Endothelial cell of umbilical vein (primary cell): ENCODE measurements at regions not wholly inside any gene's neighbourhood (a gene's known extent, or its start where the extent isn't known, plus 50 kb on each side); places are given as distances from the start of the nearest gene placed in this dataset.

Experiments used
- BruUV-seq: library from RNA; stranded (reverse); fragments of 400-500 nt; replicated peaks from 2 replicates; lab custom pipeline; 2021; lab: Mats Ljungman, UMichigan
- CTCF ChIA-PET: fragments of 300-600, 350-600 bp; sonication (Branson Sonifier 250); formaldehyde crosslinking; loops from one replicate; lab custom pipeline; 2021; ENCODE audit warnings: antibody characterized with exemption, inconsistent platforms; lab: Charles Lee
- POLR2A ChIA-PET: fragments of 300-600, 350-600 bp; sonication (Branson Sonifier 250); formaldehyde crosslinking; loops from one replicate; lab custom pipeline; 2021; ENCODE audit warnings: antibody characterized with exemption, inconsistent platforms; lab: Charles Lee
- DNase-seq: peaks from one replicate; pipeline ENCODE4 v3.0.0-alpha.2; 2011; ENCODE audit warnings: low read depth, low spot score
- FAIRE-seq: peaks from 2 replicates; lab custom pipeline; 2011; peaks lifted over from hg19 to GRCh38; lab: Jason Lieb, UNC
- H2AFZ ChIP-seq: 2 replicates; pipeline ENCODE4 v1.6.0; 2012; ENCODE audit warnings: low read depth, low read length, control low read depth, inconsistent platforms
- H3K27ac ChIP-seq: 2 replicates; pipeline ENCODE4 v1.5.1; 2011; ENCODE audit warnings: low read depth, mild to moderate bottlenecking, control low read depth, low read length, moderate library complexity; ENCODE audit not compliant: insufficient read depth
- H3K27me3 ChIP-seq, 2 experiments: 2 replicates each; pipeline versions ENCODE4 v1.6.0 to v1.6.1; 2011; ENCODE audit warnings: low read length in 2 of 2, mixed read lengths in 1 of 2; ENCODE audit not compliant: control insufficient read depth in 2 of 2, insufficient read depth in 2 of 2
- H3K36me3 ChIP-seq, 2 experiments: 2 replicates in 1 of 2; 3 replicates in 1 of 2; pipeline ENCODE4 v1.5.1; 2011; ENCODE audit warnings: low read length in 2 of 2, mild to moderate bottlenecking in 1 of 2, moderate library complexity in 1 of 2; ENCODE audit not compliant: control insufficient read depth in 2 of 2, insufficient read depth in 2 of 2; ENCODE audit errors: extremely low read depth in 1 of 2
- H3K4me1 ChIP-seq: 3 replicates; pipeline ENCODE4 v1.5.1; 2011; ENCODE audit warnings: mild to moderate bottlenecking, low read length; ENCODE audit not compliant: control insufficient read depth, insufficient read depth; ENCODE audit errors: extremely low read depth
- H3K4me2 ChIP-seq: 2 replicates; pipeline ENCODE4 v1.6.1; 2011; ENCODE audit warnings: low read length, control low read depth, mixed read lengths; ENCODE audit not compliant: insufficient read depth
- H3K4me3 ChIP-seq, 3 experiments: fragments of 200-600 bp in 1 of 3; sonication (generic), shearing (Covaris generic) in 1 of 3; replicated peaks in 1 of 3; 2 replicates each; pipeline ENCODE4 v1.5.1; 2011 to 2016; ENCODE audit warnings: control low read depth in 3 of 3, low read length in 3 of 3, mild to moderate bottlenecking in 2 of 3, inconsistent platforms in 1 of 3, low read depth in 1 of 3, moderate library complexity in 1 of 3; ENCODE audit not compliant: insufficient read depth in 1 of 3
- H3K79me2 ChIP-seq: 2 replicates; pipeline ENCODE4 v1.6.0; 2012; ENCODE audit warnings: low read length, inconsistent platforms; ENCODE audit not compliant: control insufficient read depth, insufficient read depth
- H3K9ac ChIP-seq: replicated peaks from 2 replicates; pipeline ENCODE3; 2011; ENCODE audit warnings: low read length, control low read depth; ENCODE audit not compliant: insufficient read depth; ENCODE audit errors: extremely low read depth
- H3K9me1 ChIP-seq: replicated peaks from 3 replicates; pipeline ENCODE4 v1.6.0; 2011; ENCODE audit warnings: mild to moderate bottlenecking, low read length; ENCODE audit not compliant: control insufficient read depth, insufficient read depth; ENCODE audit errors: extremely low read depth
- H3K9me3 ChIP-seq: replicated peaks from 2 replicates; pipeline ENCODE4 v1.5.1; 2012; ENCODE audit warnings: low read length, inconsistent platforms; ENCODE audit not compliant: control insufficient read depth, insufficient read depth
- H4K20me1 ChIP-seq: replicated peaks from 2 replicates; pipeline ENCODE3; 2011; ENCODE audit warnings: mild to moderate bottlenecking, low read length; ENCODE audit not compliant: control insufficient read depth, insufficient read depth; ENCODE audit errors: extremely low read depth
- EZH2 ChIP-seq: IDR thresholded peaks from 2 replicates; pipeline ENCODE4 v1.6.1; 2012; ENCODE audit warnings: borderline replicate concordance, low read depth, mild to moderate bottlenecking, moderate library complexity, low read length, inconsistent platforms; ENCODE audit not compliant: severe bottlenecking
- FOS ChIP-seq: IDR thresholded peaks from 2 replicates; pipeline ENCODE4 v1.6.1; 2011; ENCODE audit warnings: mild to moderate bottlenecking, low read length, moderate library complexity, borderline replicate concordance; ENCODE audit not compliant: insufficient read depth
- GATA2 ChIP-seq: IDR thresholded peaks from 2 replicates; pipeline ENCODE4 v1.7.0; 2011; ENCODE audit warnings: low read depth, mild to moderate bottlenecking, moderate library complexity, mixed read lengths, low read length; ENCODE audit not compliant: insufficient read length, insufficient read depth
- JUN ChIP-seq: IDR thresholded peaks from 2 replicates; pipeline ENCODE4 v1.6.1; 2011; ENCODE audit warnings: borderline replicate concordance, low read depth; ENCODE audit not compliant: insufficient read length, insufficient read depth
- MYC ChIP-seq: IDR thresholded peaks from one replicate; pipeline ENCODE4 v1.6.1; 2011; ENCODE audit warnings: mild to moderate bottlenecking, low read depth, low read length
- POLR2A ChIP-seq: IDR thresholded peaks from 2 replicates; pipeline ENCODE4 v1.6.1; 2012; ENCODE audit warnings: low read depth, mild to moderate bottlenecking, control low read depth, low read length
- POLR2AphosphoS5 ChIP-seq: IDR thresholded peaks from 2 replicates; pipeline ENCODE4 v1.6.1; 2012; ENCODE audit warnings: low read depth, mild to moderate bottlenecking, control low read depth, low read length, moderate library complexity; ENCODE audit not compliant: insufficient read depth
- dilution Hi-C: fragments of 300-500 bp; cut with MboI; formaldehyde crosslinking; loops from one replicate; pipeline ENCODE4 v1.15.0; 2019; ENCODE audit warnings: low sequenced_read_pairs; ENCODE audit not compliant: extremely low pct_ligation_motif_present
- intact Hi-C: fragments of 100-400 bp; cut with micrococcal nuclease; formaldehyde crosslinking; loops from one replicate; pipeline ENCODE4 v1.10.0; 2022
- TF ChIP-seq, protein P1 (sequence below), 2 donors: IDR thresholded peaks; 1 replicate in 1 of 2; 2 replicates in 1 of 2; pipeline ENCODE4 v1.5.1; 2011; ENCODE audit warnings: low read length in 2 of 2, mild to moderate bottlenecking in 2 of 2, moderate library complexity in 2 of 2, control low read depth in 1 of 2, inconsistent platforms in 1 of 2, low read depth in 1 of 2; ENCODE audit not compliant: insufficient read depth in 1 of 2; ENCODE audit errors: extremely low read depth in 1 of 2
- TF ChIP-seq, protein P2 (sequence below): IDR thresholded peaks from 2 replicates; pipeline ENCODE4 v1.6.1; 2011; ENCODE audit not compliant: insufficient read depth, insufficient read length

DNA sequence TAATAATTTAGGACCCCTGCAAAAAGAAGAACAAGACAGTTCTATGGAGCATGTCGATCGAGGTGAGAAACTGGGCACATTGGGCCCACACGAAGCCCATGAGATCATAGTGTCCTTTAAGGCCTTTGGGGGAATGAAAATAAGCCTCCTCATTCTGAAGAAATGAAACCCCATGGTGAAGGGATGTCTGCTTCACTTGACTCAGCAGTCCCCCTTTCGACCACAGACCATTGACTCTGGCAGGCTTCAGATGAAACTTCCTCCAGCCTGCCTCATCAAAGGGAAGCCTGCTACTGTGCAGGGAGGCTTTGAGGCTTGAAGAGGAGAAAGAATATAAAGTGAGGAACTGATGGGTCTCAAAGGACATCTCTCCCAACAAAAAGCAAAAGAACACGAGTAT is 144.2 kb upstream of the FBXL4 start:
- H3K4me2 ChIP-seq, result no peak overlapping the region
- BruUV-seq, result no TSS peak
- dilution Hi-C loops (no loop called here), intact Hi-C loops (no loop called here)
- H3K9me3 ChIP-seq, result no peaks in the 10 kb centered on the region
- no peaks in the 10 kb centered on the region for H3K79me2 ChIP-seq
- no peak for DNase-seq
- TF ChIP-seq JUN (no peak), FOS (no peak), POLR2AphosphoS5 (no peak), MYC (no peak), EZH2 (no peak), POLR2A (no peak), GATA2 (no peak)
- TF ChIP-seq, protein P1, sequence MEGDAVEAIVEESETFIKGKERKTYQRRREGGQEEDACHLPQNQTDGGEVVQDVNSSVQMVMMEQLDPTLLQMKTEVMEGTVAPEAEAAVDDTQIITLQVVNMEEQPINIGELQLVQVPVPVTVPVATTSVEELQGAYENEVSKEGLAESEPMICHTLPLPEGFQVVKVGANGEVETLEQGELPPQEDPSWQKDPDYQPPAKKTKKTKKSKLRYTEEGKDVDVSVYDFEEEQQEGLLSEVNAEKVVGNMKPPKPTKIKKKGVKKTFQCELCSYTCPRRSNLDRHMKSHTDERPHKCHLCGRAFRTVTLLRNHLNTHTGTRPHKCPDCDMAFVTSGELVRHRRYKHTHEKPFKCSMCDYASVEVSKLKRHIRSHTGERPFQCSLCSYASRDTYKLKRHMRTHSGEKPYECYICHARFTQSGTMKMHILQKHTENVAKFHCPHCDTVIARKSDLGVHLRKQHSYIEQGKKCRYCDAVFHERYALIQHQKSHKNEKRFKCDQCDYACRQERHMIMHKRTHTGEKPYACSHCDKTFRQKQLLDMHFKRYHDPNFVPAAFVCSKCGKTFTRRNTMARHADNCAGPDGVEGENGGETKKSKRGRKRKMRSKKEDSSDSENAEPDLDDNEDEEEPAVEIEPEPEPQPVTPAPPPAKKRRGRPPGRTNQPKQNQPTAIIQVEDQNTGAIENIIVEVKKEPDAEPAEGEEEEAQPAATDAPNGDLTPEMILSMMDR (IDR thresholded peaks at IDR 0.05; ENCODE audit: extremely low read depth in 1 of 2, insufficient read depth in 1 of 2, low read depth in 1 of 2, low read length in 2 of 2), result no peak
- TF ChIP-seq, protein P2, sequence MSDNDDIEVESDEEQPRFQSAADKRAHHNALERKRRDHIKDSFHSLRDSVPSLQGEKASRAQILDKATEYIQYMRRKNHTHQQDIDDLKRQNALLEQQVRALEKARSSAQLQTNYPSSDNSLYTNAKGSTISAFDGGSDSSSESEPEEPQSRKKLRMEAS, result no peak
- H2AFZ ChIP-seq, result no peak overlapping the region
- H4K20me1 ChIP-seq, result no peaks in the 10 kb centered on the region
- ChIA-PET CTCF (no interaction called here), POLR2A (interaction anchor here (0.6 kb wide), 1 partner anchor 1777 kb away, joined by 3 read pairs; no protein-coding TSS in a partner anchor)
- no peaks in the 10 kb centered on the region for H3K9me1 ChIP-seq
- no peak overlapping the region for H3K9ac ChIP-seq
- H3K4me3 ChIP-seq, result no peak overlapping the region
- no peak overlapping the region for H3K27ac ChIP-seq
- H3K27me3 ChIP-seq, result no peaks in the 10 kb centered on the region
- no peaks in the 10 kb centered on the region for H3K4me1 ChIP-seq
- FAIRE-seq, result no peak
- no peaks in the 10 kb centered on the region for H3K36me3 ChIP-seq
